A549 (cell line): ENCODE measurements at regions not wholly inside any gene's neighbourhood (a gene's known extent, or its start where the extent isn't known, plus 50 kb on each side); places are given as distances from the start of the nearest gene placed in this dataset.

ENCODE experiments used
- ATAC-seq, 2 experiments: fragments of 200-7000 bp in 1 of 2; fragments of >200 bp in 1 of 2; cut with Nextera tagmentation in 1 of 2; cut with Tn5 transposase in 1 of 2; 3 replicates each; pipeline versions ENCODE4 v1.8.0 to v1.9.1; 2018 to 2020; ENCODE audit warnings: mild to moderate bottlenecking in 1 of 2, moderate library complexity in 1 of 2
- CTCF ChIA-PET: fragments of 300-600 bp; sonication (Branson Sonifier 250); formaldehyde crosslinking; extraction: SDS; loops from one replicate; lab custom pipeline; 2021; ENCODE audit warnings: antibody characterized with exemption, inconsistent platforms; lab: Yijun Ruan, JAX
- POLR2A ChIA-PET: fragments of 350-600 bp; formaldehyde crosslinking; extraction: SDS; loops from one replicate; lab custom pipeline; 2021; ENCODE audit warnings: antibody characterized with exemption, inconsistent platforms; lab: Yijun Ruan, JAX
- DNase-seq, 2 experiments: peaks; one replicate each; pipeline versions ENCODE4 v3.0.0 to v3.0.0-alpha.2; 2011 to 2016; ENCODE audit warnings: low read depth in 1 of 2, low spot score in 1 of 2
- FAIRE-seq: peaks from 2 replicates; lab custom pipeline; 2011; peaks lifted over from hg19 to GRCh38; lab: Jason Lieb, UNC
- H3K27ac ChIP-seq, 2 experiments: fragments of >200 bp; sonication (Bioruptor Twin); formaldehyde crosslinking; 3 replicates each; pipeline ENCODE4 v1.5.1; 2016 to 2017
- H3K4me1 ChIP-seq: fragments of >200 bp; sonication (Bioruptor Twin); formaldehyde crosslinking; 3 replicates; pipeline ENCODE4 v1.6.1; 2016
- H3K4me2 ChIP-seq: fragments of >200 bp; sonication (Bioruptor Twin); formaldehyde crosslinking; 3 replicates; pipeline ENCODE4 v1.6.1; 2016
- H3K4me3 ChIP-seq: fragments of >200 bp; sonication (Bioruptor Twin); formaldehyde crosslinking; 3 replicates; pipeline ENCODE4 v1.5.1; 2016
- H3K9me3 ChIP-seq: fragments of >200 bp; sonication (Bioruptor Twin); formaldehyde crosslinking; 3 replicates; pipeline ENCODE4 v1.6.1; 2016
- ATOH8 ChIP-seq: fragments of 250-450 bp; sonication (Bioruptor Pico); IDR thresholded peaks from 2 replicates; pipeline ENCODE4 v1.5.0; 2020; ENCODE audit warnings: low read depth, mild to moderate bottlenecking, moderate library complexity
- EHMT2 ChIP-seq: fragments of 200-600 bp; sonication (generic); IDR thresholded peaks from 2 replicates; pipeline ENCODE4 v1.6.1; 2016; ENCODE audit warnings: antibody characterized with exemption, low read depth, mild to moderate bottlenecking, moderate library complexity
- EP300 ChIP-seq, 2 experiments: fragments of >200 bp; sonication (Bioruptor Twin); formaldehyde crosslinking; IDR thresholded peaks; 2 replicates in 1 of 2; 3 replicates in 1 of 2; pipeline ENCODE4 v1.6.1; 2016 to 2017
- FOSL2 ChIP-seq, 2 experiments: fragments of 450-650 bp in 1 of 2; fragments of >200 bp in 1 of 2; sonication (Bioruptor Twin) in 1 of 2; formaldehyde crosslinking; IDR thresholded peaks; 2 replicates each; pipeline versions ENCODE4 v1.5.0 to v1.6.1; 2016 to 2020; ENCODE audit warnings: mild to moderate bottlenecking in 1 of 2, moderate library complexity in 1 of 2
- GATA3 ChIP-seq: IDR thresholded peaks from 2 replicates; pipeline ENCODE4 v1.6.1; 2012; ENCODE audit warnings: borderline replicate concordance
- HES2 ChIP-seq: fragments of >200 bp; sonication (Bioruptor Twin); formaldehyde crosslinking; IDR thresholded peaks from 2 replicates; pipeline ENCODE4 v1.6.1; 2016
- JUN ChIP-seq, 2 experiments: fragments of >200 bp; sonication (Bioruptor Twin); formaldehyde crosslinking; IDR thresholded peaks; 2 replicates in 1 of 2; 3 replicates in 1 of 2; pipeline ENCODE4 v1.6.1; 2016 to 2017
- JUNB ChIP-seq: fragments of >200 bp; sonication (Bioruptor Twin); formaldehyde crosslinking; IDR thresholded peaks from 2 replicates; pipeline ENCODE4 v1.6.1; 2016
- MAZ ChIP-seq: fragments of 150-350 bp; IDR thresholded peaks from 2 replicates; pipeline ENCODE4 v1.6.1; 2014; ENCODE audit warnings: antibody characterized with exemption, low read depth, low read length, borderline replicate concordance
- MYC ChIP-seq: IDR thresholded peaks from 2 replicates; pipeline ENCODE4 v1.6.1; 2012; ENCODE audit warnings: mild to moderate bottlenecking, inconsistent platforms, low read length, improper control_type of control experiment, borderline replicate concordance
- NPAS2 ChIP-seq: fragments of 250-450 bp; sonication (Bioruptor Pico); IDR thresholded peaks from 2 replicates; pipeline ENCODE4 v1.8.0; 2022; ENCODE audit warnings: mild to moderate bottlenecking, moderate library complexity, borderline replicate concordance
- POLR2A ChIP-seq: IDR thresholded peaks from 2 replicates; pipeline ENCODE4 v1.6.1; 2012; ENCODE audit warnings: mild to moderate bottlenecking, low read length
- POLR2AphosphoS2 ChIP-seq: conservative IDR thresholded peaks from 2 replicates; pipeline ENCODE4 v1.6.1; 2012; ENCODE audit warnings: low read length, improper control_type of control experiment, inconsistent platforms
- RAD21 ChIP-seq, 2 experiments: fragments of >200 bp in 1 of 2; sonication (Bioruptor Twin) in 1 of 2; formaldehyde crosslinking in 1 of 2; IDR thresholded peaks in 1 of 2; conservative IDR thresholded peaks in 1 of 2; 2 replicates in 1 of 2; 3 replicates in 1 of 2; pipeline ENCODE4 v1.6.1; 2012 to 2018; ENCODE audit warnings: inconsistent platforms in 1 of 2
- RNF2 ChIP-seq: fragments of 200-600 bp; sonication (generic); IDR thresholded peaks from 2 replicates; pipeline ENCODE4 v1.6.1; 2016; ENCODE audit warnings: low read depth, mild to moderate bottlenecking, antibody characterized with exemption, moderate library complexity, borderline replicate concordance
- SMC3 ChIP-seq: fragments of >200 bp; sonication (Bioruptor Twin); formaldehyde crosslinking; IDR thresholded peaks from 3 replicates; pipeline ENCODE4 v1.6.1; 2018; ENCODE audit warnings: inconsistent platforms
- TFCP2L1 ChIP-seq: fragments of 250-450 bp; sonication (Bioruptor Pico); IDR thresholded peaks from 2 replicates; pipeline ENCODE4 v1.5.0; 2021; ENCODE audit warnings: mild to moderate bottlenecking
- ZC3H11A ChIP-seq: fragments of 450-650 bp; IDR thresholded peaks from 2 replicates; pipeline ENCODE4 v1.6.1; 2014; ENCODE audit warnings: antibody characterized with exemption, mild to moderate bottlenecking
- ZSCAN20 ChIP-seq: fragments of 250-450 bp; sonication (Bioruptor Pico); IDR thresholded peaks from 2 replicates; pipeline ENCODE4 v1.8.0; 2022; ENCODE audit warnings: mild to moderate bottlenecking, moderate library complexity
- WGBS: methylation state at CpG from one replicate; pipeline ENCODE4 v1.1.6; 2017; ENCODE audit errors: missing lambda C conversion rate; 5-methylcytosine and 5-hydroxymethylcytosine counted together
- TF ChIP-seq, protein P1 (sequence below): IDR thresholded peaks from 2 replicates; pipeline ENCODE4 v1.6.1; 2012
- TF ChIP-seq, protein P2 (sequence below): IDR thresholded peaks from 2 replicates; pipeline ENCODE4 v1.6.1; 2012; ENCODE audit warnings: low read depth, borderline replicate concordance
- TF ChIP-seq, protein P3 (sequence below): fragments of >200 bp; sonication (Bioruptor Twin); formaldehyde crosslinking; IDR thresholded peaks from 3 replicates; pipeline ENCODE4 v1.6.1; 2016

- no peak for TF ChIP-seq RNF2
- no peak for TF ChIP-seq JUNB
- TF ChIP-seq GATA3 = no peak
- no peak for TF ChIP-seq POLR2AphosphoS2
- TF ChIP-seq ZC3H11A = no peak
- no peak overlapping the region for H3K4me2 ChIP-seq
- POLR2A ChIA-PET = no interaction called here
- FAIRE-seq (no peak), ATAC-seq (no peak), DNase-seq (no peak)
- no peak overlapping the region for H3K27ac ChIP-seq
- no peaks in the 10 kb centered on the region for H3K9me3 ChIP-seq
- H3K4me3 ChIP-seq = no peak overlapping the region
- CTCF ChIA-PET = no interaction called here
- no peaks in the 10 kb centered on the region for H3K4me1 ChIP-seq
- 36% methylated on average over 4 of the region's 4 CpGs for WGBS
Observed at GRCh38 chr18:13982126-13982525, 66.8 kb upstream of the MC2R start.

DNA sequence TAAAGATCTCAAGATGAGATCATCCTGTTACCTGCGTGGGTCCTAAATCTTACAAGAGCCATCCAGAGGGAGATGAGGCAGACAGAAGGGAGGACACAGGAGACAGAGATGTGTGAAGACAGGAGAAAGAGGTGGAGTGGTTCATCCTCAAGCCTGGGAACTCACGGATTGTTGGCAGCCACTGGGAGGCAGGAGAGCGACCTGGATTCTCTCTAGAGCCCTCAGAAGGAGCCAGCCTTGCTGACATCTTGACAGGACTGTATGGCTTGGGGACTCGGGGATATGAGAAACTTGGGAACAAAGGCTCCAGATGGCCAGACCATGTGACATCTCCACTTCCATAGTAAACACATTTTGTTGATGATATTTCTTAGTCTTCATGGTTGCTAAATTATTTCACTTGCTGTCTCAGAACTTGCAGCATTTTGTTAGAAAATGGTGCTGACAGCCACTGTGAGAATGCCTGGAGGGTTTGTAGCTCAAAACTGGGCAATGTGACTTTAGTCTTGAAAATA lies 57.8 kb upstream of the MC2R start:
- Histone ChIP-seq H3K4me2 (no peak overlapping the region), H3K9me3 (no peaks in the 10 kb centered on the region), H3K27ac (no peak overlapping the region), H3K4me1 (no peaks in the 10 kb centered on the region), H3K4me3 (no peak overlapping the region)
- 0% methylated on average over 4 of the region's 4 CpGs for WGBS
- no peak for ATAC-seq
- DNase-seq = no peak
- FAIRE-seq = no peak
- no peak for TF ChIP-seq SMC3
- no peak for TF ChIP-seq MYC
- TF ChIP-seq POLR2A = no peak
- TF ChIP-seq HES2 = no peak
- no peak for TF ChIP-seq JUN (IDR thresholded peaks at IDR 0.05)
- no peak for TF ChIP-seq EHMT2
- no peak for TF ChIP-seq RAD21 (conservative IDR thresholded peaks at IDR 0.05 in 1 of 2, IDR thresholded peaks at IDR 0.05 in 1 of 2)
- no peak for TF ChIP-seq FOSL2 (IDR thresholded peaks at IDR 0.05)
- no peak for TF ChIP-seq FOSL2 (CRISPR knock-in tag; IDR thresholded peaks at IDR 0.05)
- no peak for TF ChIP-seq ATOH8 (CRISPR knock-in tag)
- no peak for TF ChIP-seq NPAS2 (CRISPR knock-in tag)
- no peak for TF ChIP-seq TFCP2L1 (CRISPR knock-in tag)
- no peak for TF ChIP-seq MAZ
- TF ChIP-seq, protein P1, sequence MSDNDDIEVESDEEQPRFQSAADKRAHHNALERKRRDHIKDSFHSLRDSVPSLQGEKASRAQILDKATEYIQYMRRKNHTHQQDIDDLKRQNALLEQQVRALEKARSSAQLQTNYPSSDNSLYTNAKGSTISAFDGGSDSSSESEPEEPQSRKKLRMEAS = no peak
- TF ChIP-seq, protein P2, sequence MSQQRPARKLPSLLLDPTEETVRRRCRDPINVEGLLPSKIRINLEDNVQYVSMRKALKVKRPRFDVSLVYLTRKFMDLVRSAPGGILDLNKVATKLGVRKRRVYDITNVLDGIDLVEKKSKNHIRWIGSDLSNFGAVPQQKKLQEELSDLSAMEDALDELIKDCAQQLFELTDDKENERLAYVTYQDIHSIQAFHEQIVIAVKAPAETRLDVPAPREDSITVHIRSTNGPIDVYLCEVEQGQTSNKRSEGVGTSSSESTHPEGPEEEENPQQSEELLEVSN = no peak
- no peak for TF ChIP-seq POLR2AphosphoS2
- TF ChIP-seq EP300 (IDR thresholded peaks at IDR 0.05) = no peak
- TF ChIP-seq ZSCAN20 (CRISPR knock-in tag) = no peak
- TF ChIP-seq, protein P3, sequence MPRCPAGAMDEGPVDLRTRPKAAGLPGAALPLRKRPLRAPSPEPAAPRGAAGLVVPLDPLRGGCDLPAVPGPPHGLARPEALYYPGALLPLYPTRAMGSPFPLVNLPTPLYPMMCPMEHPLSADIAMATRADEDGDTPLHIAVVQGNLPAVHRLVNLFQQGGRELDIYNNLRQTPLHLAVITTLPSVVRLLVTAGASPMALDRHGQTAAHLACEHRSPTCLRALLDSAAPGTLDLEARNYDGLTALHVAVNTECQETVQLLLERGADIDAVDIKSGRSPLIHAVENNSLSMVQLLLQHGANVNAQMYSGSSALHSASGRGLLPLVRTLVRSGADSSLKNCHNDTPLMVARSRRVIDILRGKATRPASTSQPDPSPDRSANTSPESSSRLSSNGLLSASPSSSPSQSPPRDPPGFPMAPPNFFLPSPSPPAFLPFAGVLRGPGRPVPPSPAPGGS = no peak
- ChIA-PET POLR2A (no interaction called here), CTCF (no interaction called here)
